Subcutaneous abdominal adipose tissue (tissue), 5 donors: ENCODE measurements at regions not wholly inside any gene's neighbourhood (a gene's known extent, or its start where the extent isn't known, plus 50 kb on each side); places are given as distances from the start of the nearest gene placed in this dataset.

Experiments
- H3K27ac ChIP-seq: one replicate; pipeline ENCODE4 v1.7.0; 2013; ENCODE audit warnings: low read depth, mild to moderate bottlenecking, inconsistent platforms, low read length, moderate library complexity
- H3K27me3 ChIP-seq, 5 donors: one replicate each; pipeline ENCODE4 v1.7.0; 2013; ENCODE audit warnings: low read length in 5 of 5, inconsistent platforms in 1 of 5; ENCODE audit not compliant: control insufficient read depth in 5 of 5, insufficient read depth in 4 of 5
- H3K36me3 ChIP-seq, 5 donors: one replicate each; pipeline ENCODE4 v1.7.0; 2013; ENCODE audit warnings: low read length in 5 of 5; ENCODE audit not compliant: control insufficient read depth in 5 of 5, insufficient read depth in 5 of 5
- H3K4me1 ChIP-seq, 5 donors: one replicate each; pipeline ENCODE4 v1.7.0; 2013; ENCODE audit warnings: low read length in 5 of 5, mild to moderate bottlenecking in 3 of 5, moderate library complexity in 1 of 5; ENCODE audit not compliant: control insufficient read depth in 5 of 5, insufficient read depth in 5 of 5
- H3K4me3 ChIP-seq, 5 donors: one replicate each; pipeline ENCODE4 v1.7.0; 2013; ENCODE audit warnings: low read length in 5 of 5, low read depth in 1 of 5
- H3K9ac ChIP-seq, 5 donors: one replicate each; pipeline ENCODE4 v1.7.0; 2013; ENCODE audit warnings: low read length in 5 of 5, mild to moderate bottlenecking in 4 of 5, moderate library complexity in 3 of 5
- H3K9me3 ChIP-seq, 5 donors: one replicate each; pipeline ENCODE4 v1.7.0; 2013; ENCODE audit warnings: low read length in 5 of 5; ENCODE audit not compliant: control insufficient read depth in 5 of 5
- donor health status: healthy.
- donor health status: healthy.
- donor health status: healthy.
- donor health status: healthy.
- donor health status: healthy.

- no peak overlapping the region for H3K4me3 ChIP-seq
- H3K9ac ChIP-seq, result no peak overlapping the region
- no peaks in the 10 kb centered on the region for H3K36me3 ChIP-seq
- no peaks in the 10 kb centered on the region for H3K9me3 ChIP-seq
- H3K27ac ChIP-seq, result no peak overlapping the region
- no peaks in the 10 kb centered on the region for H3K27me3 ChIP-seq
- no peaks in the 10 kb centered on the region for H3K4me1 ChIP-seq
Measured at GRCh38 chr4:125991398-125991797, 676.6 kb downstream of the FAT4 start.

GRCh38 chr4:125992891-125993290, 678.1 kb downstream of the FAT4 start:
- Histone ChIP-seq H3K36me3 (no peaks in the 10 kb centered on the region), H3K4me3 (no peak overlapping the region), H3K9me3 (no peaks in the 10 kb centered on the region), H3K4me1 (no peaks in the 10 kb centered on the region), H3K9ac (no peak overlapping the region), H3K27me3 (no peaks in the 10 kb centered on the region), H3K27ac (no peak overlapping the region)

- Histone ChIP-seq H3K9ac (no peak overlapping the region), H3K4me3 (no peak overlapping the region), H3K27me3 (no peaks in the 10 kb centered on the region), H3K9me3 (no peaks in the 10 kb centered on the region), H3K4me1 (no peaks in the 10 kb centered on the region), H3K36me3 (no peaks in the 10 kb centered on the region), H3K27ac (no peak overlapping the region)
Measured at GRCh38 chr4:125994024-125994423, 679.3 kb downstream of the FAT4 start.

- Histone ChIP-seq H3K27me3 (no peaks in the 10 kb centered on the region), H3K4me3 (no peak overlapping the region), H3K27ac (no peak overlapping the region), H3K4me1 (no peaks in the 10 kb centered on the region), H3K9me3 (no peaks in the 10 kb centered on the region), H3K36me3 (no peaks in the 10 kb centered on the region), H3K9ac (no peak overlapping the region)
Measured at GRCh38 chr4:125994430-125994829, 679.7 kb downstream of the FAT4 start.

- H3K4me3 ChIP-seq, result no peak overlapping the region
- H3K4me1 ChIP-seq, result no peaks in the 10 kb centered on the region
- H3K36me3 ChIP-seq, result no peaks in the 10 kb centered on the region
- no peak overlapping the region for H3K9ac ChIP-seq
- H3K27me3 ChIP-seq, result no peaks in the 10 kb centered on the region
- peaks cover 0 to 2% (median 0%) of the 10 kb centered on the region in 5 donors for H3K9me3 ChIP-seq
- no peak overlapping the region for H3K27ac ChIP-seq
Measured at GRCh38 chr4:126004941-126005340, 690.2 kb downstream of the FAT4 start.

GRCh38 chr4:126007142-126007541, 692.4 kb downstream of the FAT4 start:
- H3K9me3 ChIP-seq, result peaks cover 0 to 7% (median 3%) of the 10 kb centered on the region in 5 donors

GRCh38 chr4:126012691-126013290, 698.0 kb downstream of the FAT4 start:
- no peak overlapping the region for H3K4me3 ChIP-seq

More at GRCh38 chr4:126007142-126007541, 692.4 kb downstream of the FAT4 start:
- H3K4me1 ChIP-seq, result no peaks in the 10 kb centered on the region
- no peak overlapping the region for H3K4me3 ChIP-seq
- H3K9ac ChIP-seq, result no peak overlapping the region
- no peaks in the 10 kb centered on the region for H3K27me3 ChIP-seq
- H3K27ac ChIP-seq, result no peak overlapping the region
- no peaks in the 10 kb centered on the region for H3K36me3 ChIP-seq

GRCh38 chr4:126018274-126018673, 703.5 kb downstream of the FAT4 start:
- no peaks in the 10 kb centered on the region for H3K36me3 ChIP-seq
- no peaks in the 10 kb centered on the region for H3K4me1 ChIP-seq

More at GRCh38 chr4:126012691-126013290, 698.0 kb downstream of the FAT4 start:
- H3K9me3 ChIP-seq, result peaks cover 0 to 7% (median 3%) of the 10 kb centered on the region in 5 donors
- no peak overlapping the region for H3K27ac ChIP-seq
- no peaks in the 10 kb centered on the region for H3K36me3 ChIP-seq
- H3K27me3 ChIP-seq, result no peaks in the 10 kb centered on the region
- H3K9ac ChIP-seq, result no peak overlapping the region
- no peaks in the 10 kb centered on the region for H3K4me1 ChIP-seq

GRCh38 chr4:126023896-126024295, 709.1 kb downstream of the FAT4 start:
- Histone ChIP-seq H3K9ac (no peak overlapping the region), H3K9me3 (no peaks in the 10 kb centered on the region), H3K27me3 (no peaks in the 10 kb centered on the region), H3K4me3 (no peak overlapping the region), H3K4me1 (peaks cover 0 to 6% (median 2%) of the 10 kb centered on the region in 5 donors), H3K27ac (no peak overlapping the region), H3K36me3 (no peaks in the 10 kb centered on the region)

More at GRCh38 chr4:126018274-126018673, 703.5 kb downstream of the FAT4 start:
- H3K27ac ChIP-seq, result no peak overlapping the region
- H3K9ac ChIP-seq, result no peak overlapping the region
- no peak overlapping the region for H3K4me3 ChIP-seq
- H3K9me3 ChIP-seq, result no peaks in the 10 kb centered on the region
- H3K27me3 ChIP-seq, result no peaks in the 10 kb centered on the region

- Histone ChIP-seq H3K4me1 (peaks cover 0 to 6% (median 2%) of the 10 kb centered on the region in 5 donors), H3K27ac (no peak overlapping the region), H3K36me3 (no peaks in the 10 kb centered on the region), H3K27me3 (no peaks in the 10 kb centered on the region), H3K9me3 (peaks cover 0 to 3% (median 0%) of the 10 kb centered on the region in 5 donors), H3K9ac (no peak overlapping the region), H3K4me3 (no peak overlapping the region)
Measured at GRCh38 chr4:126027601-126028000, 712.8 kb downstream of the FAT4 start.
